OCI-LY3 (cell line): ENCODE measurements at regions not wholly inside any gene's neighbourhood (a gene's known extent, or its start where the extent isn't known, plus 50 kb on each side); places are given as distances from the start of the nearest gene placed in this dataset.

Experiments
- CTCF ChIP-seq: fragments of 200-600, 300-600 bp; sonication (generic); IDR thresholded peaks from 2 replicates; pipeline ENCODE4 v1.5.1; 2014; ENCODE audit warnings: antibody characterized with exemption, low read length, low read depth
- EZH2phosphoT487 ChIP-seq: fragments of 200-600 bp; shearing (Covaris generic); IDR thresholded peaks from 2 replicates; pipeline ENCODE4 v1.6.1; 2018; ENCODE audit warnings: antibody characterized with exemption, mixed run types, low read depth

- TF ChIP-seq CTCF = no peak
- TF ChIP-seq EZH2phosphoT487 = no peak
Measured at GRCh38 chr14:44283836-44284235, 223.2 kb downstream of the FSCB start.
